A549 (cell line): ENCODE measurements at regions not wholly inside any gene's neighbourhood (a gene's known extent, or its start where the extent isn't known, plus 50 kb on each side); places are given as distances from the start of the nearest gene placed in this dataset.

Experiments used
- CEBPB ChIP-seq, 2 experiments: fragments of >200 bp in 1 of 2; sonication (Bioruptor Twin) in 1 of 2; formaldehyde crosslinking in 1 of 2; IDR thresholded peaks; 2 replicates each; pipeline ENCODE4 v1.6.1; 2012 to 2016
- TF ChIP-seq, protein P1 (sequence below): fragments of >200 bp; sonication (Bioruptor Twin); formaldehyde crosslinking; IDR thresholded peaks from 3 replicates; pipeline ENCODE4 v1.5.1; 2016

DNA sequence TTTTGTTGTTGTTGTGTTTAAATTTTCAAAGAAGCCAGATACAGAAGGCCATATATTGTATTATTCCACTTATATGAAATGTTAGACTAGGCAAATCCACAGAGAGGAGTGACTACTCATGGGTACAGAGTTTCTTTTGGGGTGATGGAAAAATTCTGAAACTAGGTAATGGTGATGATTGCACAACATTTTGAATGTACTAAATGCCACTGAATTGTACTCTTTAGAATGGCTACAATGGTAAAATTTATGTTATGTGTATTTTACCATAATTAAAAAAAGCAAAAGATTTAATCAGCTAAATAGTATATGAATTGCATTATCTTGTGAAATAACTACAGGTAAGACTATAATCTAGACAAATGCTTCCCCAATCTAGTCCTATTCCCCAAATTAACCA, 733.6 kb upstream of the TMEM132C start:
- TF ChIP-seq, protein P1, sequence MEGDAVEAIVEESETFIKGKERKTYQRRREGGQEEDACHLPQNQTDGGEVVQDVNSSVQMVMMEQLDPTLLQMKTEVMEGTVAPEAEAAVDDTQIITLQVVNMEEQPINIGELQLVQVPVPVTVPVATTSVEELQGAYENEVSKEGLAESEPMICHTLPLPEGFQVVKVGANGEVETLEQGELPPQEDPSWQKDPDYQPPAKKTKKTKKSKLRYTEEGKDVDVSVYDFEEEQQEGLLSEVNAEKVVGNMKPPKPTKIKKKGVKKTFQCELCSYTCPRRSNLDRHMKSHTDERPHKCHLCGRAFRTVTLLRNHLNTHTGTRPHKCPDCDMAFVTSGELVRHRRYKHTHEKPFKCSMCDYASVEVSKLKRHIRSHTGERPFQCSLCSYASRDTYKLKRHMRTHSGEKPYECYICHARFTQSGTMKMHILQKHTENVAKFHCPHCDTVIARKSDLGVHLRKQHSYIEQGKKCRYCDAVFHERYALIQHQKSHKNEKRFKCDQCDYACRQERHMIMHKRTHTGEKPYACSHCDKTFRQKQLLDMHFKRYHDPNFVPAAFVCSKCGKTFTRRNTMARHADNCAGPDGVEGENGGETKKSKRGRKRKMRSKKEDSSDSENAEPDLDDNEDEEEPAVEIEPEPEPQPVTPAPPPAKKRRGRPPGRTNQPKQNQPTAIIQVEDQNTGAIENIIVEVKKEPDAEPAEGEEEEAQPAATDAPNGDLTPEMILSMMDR = no peak
- no peak for TF ChIP-seq CEBPB (IDR thresholded peaks at IDR 0.05)
